SHP77 treated with DMSO at 0.1 percent for 48 hours (cell line): ENCODE measurements at regions not wholly inside any gene's neighbourhood (a gene's known extent, or its start where the extent isn't known, plus 50 kb on each side); places are given as distances from the start of the nearest gene placed in this dataset.

Experiments used
- DNase-seq: peaks from one replicate; lab custom pipeline; 2025; lab: John Stamatoyannopoulos, UW

- DNase-seq: no peak
Observed at GRCh38 chr1:8115031-8115768, 89.1 kb upstream of the ERRFI1 start.

DNA sequence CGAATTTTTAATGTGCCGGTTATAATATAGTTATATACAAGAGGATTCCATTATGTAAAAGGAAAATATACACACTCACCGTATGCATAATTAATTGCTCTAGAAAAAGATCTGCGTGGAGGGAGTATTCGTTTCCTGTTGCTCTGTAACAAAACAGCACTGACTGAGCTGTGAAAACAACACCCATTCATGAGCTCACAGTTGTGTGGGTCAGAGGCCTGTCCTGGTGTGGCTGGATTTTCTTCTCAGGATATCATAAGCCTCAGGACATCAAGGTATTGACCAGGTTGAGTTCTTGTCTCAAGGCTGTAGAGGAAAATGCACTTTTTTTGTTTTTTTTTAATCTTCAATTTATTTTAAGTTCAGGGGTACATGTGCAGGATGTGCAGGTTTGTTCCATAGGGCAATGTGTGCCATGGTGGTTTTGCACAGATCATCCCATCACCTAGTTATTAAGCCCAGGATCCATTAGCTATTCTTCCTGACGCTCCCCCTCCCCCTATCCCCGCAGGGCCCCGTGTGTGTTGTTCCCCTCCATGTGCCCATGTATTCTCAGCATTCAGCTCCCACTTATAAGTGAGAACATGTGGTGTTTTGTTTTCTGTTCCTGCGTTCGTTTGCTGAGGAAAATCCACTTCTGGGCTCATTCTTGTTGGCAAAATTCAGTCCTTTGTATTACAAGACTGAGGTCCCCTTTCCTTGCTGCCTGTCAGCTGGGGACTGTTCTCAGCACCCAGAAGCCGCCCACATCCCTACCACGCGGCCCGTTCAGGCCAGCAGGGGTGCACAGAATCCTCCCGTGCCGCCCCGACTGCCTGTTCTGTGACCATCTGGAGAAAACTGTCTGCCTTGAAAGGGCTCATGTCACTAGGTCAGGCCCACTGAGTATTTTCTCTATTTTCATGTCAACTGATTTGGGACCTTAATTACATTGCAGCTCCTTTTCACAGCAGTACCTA lies 87.4 kb upstream of the ERRFI1 start:
- no peak for DNase-seq

- DNase-seq: no peak
Observed at GRCh38 chr1:8112611-8113261, 86.6 kb upstream of the ERRFI1 start.

DNA sequence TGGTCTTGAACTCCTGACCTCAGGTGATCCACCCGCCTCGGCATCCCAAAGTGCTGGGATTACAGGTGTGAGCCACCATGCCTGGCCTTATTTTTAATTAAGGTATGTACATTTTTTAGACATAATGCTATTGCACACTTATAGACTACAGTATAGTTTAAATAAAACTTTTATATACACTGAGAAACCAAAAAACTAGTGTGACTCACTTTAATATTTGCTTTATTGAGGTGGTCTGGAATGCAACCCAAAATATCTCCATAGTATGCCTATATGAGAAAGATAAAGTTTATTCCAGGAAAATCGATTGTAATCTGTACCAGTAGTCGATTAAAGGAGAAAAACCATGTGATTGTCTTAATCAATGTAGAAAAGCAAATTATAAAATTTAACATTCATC lies 85.5 kb upstream of the ERRFI1 start:
- no peak for DNase-seq

- DNase-seq: no peak
Observed at GRCh38 chr1:8109216-8109615, 83.1 kb upstream of the ERRFI1 start.

- DNase-seq: no peak
Observed at GRCh38 chr1:8107897-8108296, 81.8 kb upstream of the ERRFI1 start.

GRCh38 chr1:8104278-8105236 lies 78.4 kb upstream of the ERRFI1 start:
- DNase-seq: no peak

DNA sequence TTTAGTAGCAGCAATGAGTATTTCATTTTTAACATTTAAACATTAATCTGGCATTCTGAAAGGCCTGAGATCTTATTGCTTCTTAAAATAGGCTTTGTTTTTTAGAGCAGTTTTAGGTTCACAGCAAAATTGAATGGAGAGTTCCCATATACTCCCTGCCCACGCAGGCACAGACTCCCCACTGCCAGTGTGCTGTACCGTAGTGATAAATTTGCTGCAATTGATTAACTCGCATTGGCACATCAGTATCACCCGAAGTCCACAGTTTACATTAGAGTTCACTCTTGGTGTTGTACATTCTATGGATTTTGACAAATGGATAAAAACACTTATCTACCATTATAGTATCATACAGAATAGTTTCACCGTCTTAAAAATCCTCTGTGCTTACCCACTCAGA lies 71.8 kb upstream of the ERRFI1 start:
- no peak for DNase-seq

DNA sequence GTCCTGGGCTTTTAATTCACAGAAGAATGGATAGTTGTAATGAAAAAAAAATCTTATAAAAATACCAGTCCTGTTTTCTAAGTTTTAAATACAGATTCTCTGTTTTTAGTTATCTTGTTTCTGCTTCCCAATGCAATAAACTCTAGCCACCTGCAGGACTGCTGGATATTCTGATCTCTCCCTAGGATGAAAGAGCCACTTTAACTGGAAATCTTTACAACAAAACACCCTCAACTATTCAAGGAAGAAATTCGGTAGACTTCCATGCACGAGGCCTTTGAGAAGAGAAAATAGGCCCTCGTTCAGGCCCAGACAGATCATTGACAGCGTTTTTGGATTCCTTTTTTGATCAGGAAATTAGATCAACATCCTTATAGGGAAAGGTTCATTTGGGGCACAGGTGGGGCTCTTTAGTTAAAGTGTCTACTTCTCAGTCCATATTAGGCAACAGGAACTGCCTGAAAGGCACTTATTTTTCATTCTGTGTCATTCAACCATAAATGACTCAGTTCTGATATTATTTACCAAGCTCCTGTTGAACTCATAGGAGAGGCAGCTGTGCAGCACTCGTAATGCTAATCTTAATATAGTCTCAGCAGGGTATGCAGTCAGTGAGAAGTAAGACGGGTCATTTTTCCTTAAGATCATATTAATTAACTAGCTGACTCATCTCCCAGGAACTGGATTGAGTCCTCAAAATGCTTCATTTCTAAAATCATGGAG lies 71.1 kb upstream of the ERRFI1 start:
- DNase-seq: peak; percentile 52

DNA sequence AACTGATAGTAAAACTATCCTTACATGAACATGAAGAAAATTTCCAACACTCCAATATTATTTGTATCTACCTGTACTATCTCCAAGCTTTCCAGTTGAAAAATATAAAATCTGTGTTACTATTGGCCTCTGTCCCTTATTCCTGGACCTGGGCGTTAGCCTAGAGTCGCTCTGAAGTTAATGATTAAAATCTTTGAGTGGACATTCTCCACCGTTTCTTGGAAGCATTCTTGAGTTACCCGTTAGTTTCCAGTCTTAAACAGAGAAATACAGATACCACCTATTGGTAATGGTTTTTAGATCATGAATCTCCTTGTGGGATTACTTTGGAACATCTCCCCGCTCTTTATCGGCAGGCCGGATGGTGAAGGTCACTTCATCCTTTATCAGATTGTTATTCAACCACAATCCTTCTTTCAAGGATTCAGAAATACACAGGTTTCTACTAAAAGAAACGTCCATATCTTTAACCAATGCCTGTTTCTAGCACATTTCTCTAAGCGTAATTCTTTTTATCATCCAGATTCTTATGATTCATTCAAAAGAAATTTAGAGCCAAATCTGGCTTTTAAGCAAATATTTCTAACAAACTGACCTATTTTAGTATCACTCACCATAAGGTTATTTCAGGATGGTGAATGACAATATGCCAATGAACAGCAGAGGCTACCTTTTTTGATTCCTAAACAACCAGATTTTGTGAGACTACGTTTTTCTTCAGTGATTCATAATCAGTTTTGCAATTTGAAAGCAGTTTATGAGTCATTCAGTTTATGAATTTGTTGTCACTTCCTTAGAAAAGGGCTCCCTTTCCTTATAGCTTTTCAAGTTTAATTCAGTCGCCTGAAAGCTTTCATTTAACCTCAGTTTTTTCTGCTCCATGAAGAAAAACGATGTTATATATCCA lies 70.2 kb upstream of the ERRFI1 start:
- DNase-seq: no peak

DNA sequence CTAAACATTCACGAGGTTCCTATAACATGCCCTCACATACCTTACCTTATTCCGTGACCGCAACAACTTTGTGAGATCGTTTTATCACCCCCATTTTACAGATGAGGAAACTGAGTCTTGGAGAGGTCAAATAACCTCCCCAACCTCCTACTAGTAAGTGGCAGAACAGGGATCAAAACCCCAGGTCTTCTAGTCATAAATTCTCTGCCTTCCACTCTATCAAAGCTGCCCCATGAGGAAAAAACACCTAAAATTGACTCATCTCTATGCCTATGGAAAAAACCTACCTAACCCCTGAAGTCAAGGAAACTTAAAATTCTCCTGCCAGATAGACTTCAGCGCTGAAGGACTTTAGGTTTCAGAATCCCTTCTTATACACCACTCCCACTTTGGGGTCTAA lies 69.5 kb upstream of the ERRFI1 start:
- DNase-seq: no peak

DNA sequence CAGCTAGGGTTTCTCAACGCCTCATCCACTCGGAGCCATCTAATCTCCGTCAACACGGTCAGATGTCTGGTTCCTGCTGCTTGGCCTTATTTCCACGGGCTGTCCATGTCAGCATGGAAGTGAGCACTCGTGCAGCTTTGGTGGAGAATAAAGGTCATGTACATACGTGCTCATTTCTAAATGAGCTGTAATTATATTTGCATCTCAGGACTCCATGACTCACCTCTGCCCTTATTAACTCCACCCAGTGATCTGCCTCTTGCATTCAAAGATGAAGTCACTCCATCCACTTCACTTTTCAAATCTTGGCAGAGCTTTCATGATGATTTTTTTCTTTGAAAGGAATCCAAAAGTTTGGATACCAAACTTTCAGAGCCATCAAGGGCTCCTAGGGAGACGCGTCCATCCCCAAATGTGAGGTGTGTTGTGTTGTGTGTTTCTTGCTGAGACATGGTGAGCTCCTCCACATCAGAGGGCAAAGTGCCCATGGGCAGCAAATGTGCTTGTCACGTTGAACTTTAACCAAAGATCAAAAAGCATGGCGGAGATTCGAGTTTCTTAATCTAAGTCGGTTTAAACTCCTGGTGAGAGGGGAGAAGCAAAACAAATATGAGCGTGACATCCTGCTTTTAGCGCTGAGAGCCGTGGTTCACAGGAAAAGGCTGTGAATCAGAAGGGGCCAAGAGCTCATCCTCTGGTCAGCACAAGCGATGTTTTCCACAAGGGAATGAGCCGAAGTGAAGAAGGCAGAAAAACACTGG lies 68.6 kb upstream of the ERRFI1 start:
- DNase-seq: no peak

- no peak for DNase-seq
Observed at GRCh38 chr1:8093221-8093980, 67.3 kb upstream of the ERRFI1 start.

DNA sequence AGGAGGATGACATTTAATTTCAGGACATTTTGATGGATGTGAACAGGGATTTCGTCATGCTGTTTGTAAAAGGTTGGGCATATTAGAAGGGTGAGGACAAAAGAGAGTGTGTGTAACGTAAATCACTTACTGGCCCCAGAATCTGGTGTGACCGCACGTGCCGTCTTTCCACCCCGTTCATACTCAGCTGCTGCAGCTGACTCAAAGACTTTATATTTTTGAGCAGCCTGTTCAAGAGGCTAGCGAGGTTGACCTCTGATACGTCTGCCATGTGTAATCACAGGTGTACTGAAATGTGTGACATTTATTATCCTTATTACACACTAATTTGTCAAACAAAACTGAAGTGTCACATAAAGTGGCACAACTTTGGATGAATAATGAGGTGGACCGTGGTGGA lies 66.5 kb upstream of the ERRFI1 start:
- peak; percentile 61 for DNase-seq

- DNase-seq: no peak
Observed at GRCh38 chr1:8091691-8092090, 65.6 kb upstream of the ERRFI1 start.

DNA sequence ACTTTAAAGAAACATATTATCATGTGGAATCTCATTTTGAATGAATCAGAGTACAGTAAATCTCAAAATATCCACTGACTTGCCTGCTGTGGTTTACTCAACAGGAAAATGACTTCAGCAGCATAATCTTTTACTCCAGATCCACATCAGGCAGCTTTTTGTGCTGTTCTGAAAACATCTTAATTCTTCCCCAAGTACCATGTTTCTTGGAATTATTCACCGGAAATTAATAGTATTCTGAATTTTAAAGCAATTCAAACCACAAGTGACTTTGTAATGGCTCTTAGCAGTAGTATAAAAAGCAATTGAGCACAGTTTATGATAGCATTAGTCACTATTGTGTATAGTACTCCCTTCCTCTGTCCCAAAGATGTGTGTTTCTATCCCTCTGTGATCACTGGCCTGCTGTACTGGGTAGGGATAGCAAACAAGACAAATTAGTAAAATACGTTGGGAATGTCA lies 64.2 kb upstream of the ERRFI1 start:
- no peak for DNase-seq

- DNase-seq: no peak
Observed at GRCh38 chr1:8089535-8090228, 63.6 kb upstream of the ERRFI1 start.

- DNase-seq: no peak
Observed at GRCh38 chr1:8086055-8086454, 59.9 kb upstream of the ERRFI1 start.
